Endothelial cell of umbilical vein (primary cell): ENCODE measurements at regions not wholly inside any gene's neighbourhood (a gene's known extent, or its start where the extent isn't known, plus 50 kb on each side); places are given as distances from the start of the nearest gene placed in this dataset.

Experiments used
- BruUV-seq: library from RNA; stranded (reverse); fragments of 400-500 nt; replicated peaks from 2 replicates; lab custom pipeline; 2021; lab: Mats Ljungman, UMichigan
- CTCF ChIA-PET: fragments of 300-600, 350-600 bp; sonication (Branson Sonifier 250); formaldehyde crosslinking; loops from one replicate; lab custom pipeline; 2021; ENCODE audit warnings: antibody characterized with exemption, inconsistent platforms; lab: Charles Lee
- POLR2A ChIA-PET: fragments of 300-600, 350-600 bp; sonication (Branson Sonifier 250); formaldehyde crosslinking; loops from one replicate; lab custom pipeline; 2021; ENCODE audit warnings: antibody characterized with exemption, inconsistent platforms; lab: Charles Lee
- DNase-seq: peaks from one replicate; pipeline ENCODE4 v3.0.0-alpha.2; 2011; ENCODE audit warnings: low read depth, low spot score
- FAIRE-seq: peaks from 2 replicates; lab custom pipeline; 2011; peaks lifted over from hg19 to GRCh38; lab: Jason Lieb, UNC
- H2AFZ ChIP-seq: 2 replicates; pipeline ENCODE4 v1.6.0; 2012; ENCODE audit warnings: low read depth, low read length, control low read depth, inconsistent platforms
- H3K27ac ChIP-seq: 2 replicates; pipeline ENCODE4 v1.5.1; 2011; ENCODE audit warnings: low read depth, mild to moderate bottlenecking, control low read depth, low read length, moderate library complexity; ENCODE audit not compliant: insufficient read depth
- H3K27me3 ChIP-seq, 2 experiments: 2 replicates each; pipeline versions ENCODE4 v1.6.0 to v1.6.1; 2011; ENCODE audit warnings: low read length in 2 of 2, mixed read lengths in 1 of 2; ENCODE audit not compliant: control insufficient read depth in 2 of 2, insufficient read depth in 2 of 2
- H3K36me3 ChIP-seq, 2 experiments: 2 replicates in 1 of 2; 3 replicates in 1 of 2; pipeline ENCODE4 v1.5.1; 2011; ENCODE audit warnings: low read length in 2 of 2, mild to moderate bottlenecking in 1 of 2, moderate library complexity in 1 of 2; ENCODE audit not compliant: control insufficient read depth in 2 of 2, insufficient read depth in 2 of 2; ENCODE audit errors: extremely low read depth in 1 of 2
- H3K4me1 ChIP-seq: 3 replicates; pipeline ENCODE4 v1.5.1; 2011; ENCODE audit warnings: mild to moderate bottlenecking, low read length; ENCODE audit not compliant: control insufficient read depth, insufficient read depth; ENCODE audit errors: extremely low read depth
- H3K4me2 ChIP-seq: 2 replicates; pipeline ENCODE4 v1.6.1; 2011; ENCODE audit warnings: low read length, control low read depth, mixed read lengths; ENCODE audit not compliant: insufficient read depth
- H3K4me3 ChIP-seq, 3 experiments: fragments of 200-600 bp in 1 of 3; sonication (generic), shearing (Covaris generic) in 1 of 3; replicated peaks in 1 of 3; 2 replicates each; pipeline ENCODE4 v1.5.1; 2011 to 2016; ENCODE audit warnings: control low read depth in 3 of 3, low read length in 3 of 3, mild to moderate bottlenecking in 2 of 3, inconsistent platforms in 1 of 3, low read depth in 1 of 3, moderate library complexity in 1 of 3; ENCODE audit not compliant: insufficient read depth in 1 of 3
- H3K79me2 ChIP-seq: 2 replicates; pipeline ENCODE4 v1.6.0; 2012; ENCODE audit warnings: low read length, inconsistent platforms; ENCODE audit not compliant: control insufficient read depth, insufficient read depth
- H3K9ac ChIP-seq: replicated peaks from 2 replicates; pipeline ENCODE3; 2011; ENCODE audit warnings: low read length, control low read depth; ENCODE audit not compliant: insufficient read depth; ENCODE audit errors: extremely low read depth
- H3K9me1 ChIP-seq: replicated peaks from 3 replicates; pipeline ENCODE4 v1.6.0; 2011; ENCODE audit warnings: mild to moderate bottlenecking, low read length; ENCODE audit not compliant: control insufficient read depth, insufficient read depth; ENCODE audit errors: extremely low read depth
- H3K9me3 ChIP-seq: replicated peaks from 2 replicates; pipeline ENCODE4 v1.5.1; 2012; ENCODE audit warnings: low read length, inconsistent platforms; ENCODE audit not compliant: control insufficient read depth, insufficient read depth
- H4K20me1 ChIP-seq: replicated peaks from 2 replicates; pipeline ENCODE3; 2011; ENCODE audit warnings: mild to moderate bottlenecking, low read length; ENCODE audit not compliant: control insufficient read depth, insufficient read depth; ENCODE audit errors: extremely low read depth
- EZH2 ChIP-seq: IDR thresholded peaks from 2 replicates; pipeline ENCODE4 v1.6.1; 2012; ENCODE audit warnings: borderline replicate concordance, low read depth, mild to moderate bottlenecking, moderate library complexity, low read length, inconsistent platforms; ENCODE audit not compliant: severe bottlenecking
- FOS ChIP-seq: IDR thresholded peaks from 2 replicates; pipeline ENCODE4 v1.6.1; 2011; ENCODE audit warnings: mild to moderate bottlenecking, low read length, moderate library complexity, borderline replicate concordance; ENCODE audit not compliant: insufficient read depth
- GATA2 ChIP-seq: IDR thresholded peaks from 2 replicates; pipeline ENCODE4 v1.7.0; 2011; ENCODE audit warnings: low read depth, mild to moderate bottlenecking, moderate library complexity, mixed read lengths, low read length; ENCODE audit not compliant: insufficient read length, insufficient read depth
- JUN ChIP-seq: IDR thresholded peaks from 2 replicates; pipeline ENCODE4 v1.6.1; 2011; ENCODE audit warnings: borderline replicate concordance, low read depth; ENCODE audit not compliant: insufficient read length, insufficient read depth
- MAX ChIP-seq: IDR thresholded peaks from 2 replicates; pipeline ENCODE4 v1.6.1; 2011; ENCODE audit not compliant: insufficient read depth, insufficient read length
- MYC ChIP-seq: IDR thresholded peaks from one replicate; pipeline ENCODE4 v1.6.1; 2011; ENCODE audit warnings: mild to moderate bottlenecking, low read depth, low read length
- POLR2A ChIP-seq: IDR thresholded peaks from 2 replicates; pipeline ENCODE4 v1.6.1; 2012; ENCODE audit warnings: low read depth, mild to moderate bottlenecking, control low read depth, low read length
- POLR2AphosphoS5 ChIP-seq: IDR thresholded peaks from 2 replicates; pipeline ENCODE4 v1.6.1; 2012; ENCODE audit warnings: low read depth, mild to moderate bottlenecking, control low read depth, low read length, moderate library complexity; ENCODE audit not compliant: insufficient read depth
- dilution Hi-C: fragments of 300-500 bp; cut with MboI; formaldehyde crosslinking; loops from one replicate; pipeline ENCODE4 v1.15.0; 2019; ENCODE audit warnings: low sequenced_read_pairs; ENCODE audit not compliant: extremely low pct_ligation_motif_present
- intact Hi-C: fragments of 100-400 bp; cut with micrococcal nuclease; formaldehyde crosslinking; loops from one replicate; pipeline ENCODE4 v1.10.0; 2022
- TF ChIP-seq, protein P1 (sequence below), 2 donors: IDR thresholded peaks; 1 replicate in 1 of 2; 2 replicates in 1 of 2; pipeline ENCODE4 v1.5.1; 2011; ENCODE audit warnings: low read length in 2 of 2, mild to moderate bottlenecking in 2 of 2, moderate library complexity in 2 of 2, control low read depth in 1 of 2, inconsistent platforms in 1 of 2, low read depth in 1 of 2; ENCODE audit not compliant: insufficient read depth in 1 of 2; ENCODE audit errors: extremely low read depth in 1 of 2

- H3K9ac ChIP-seq, result no peak overlapping the region
- CTCF ChIA-PET, result no interaction called here
- no peaks in the 10 kb centered on the region for H4K20me1 ChIP-seq
- no peak overlapping the region for H3K27ac ChIP-seq
- no peaks in the 10 kb centered on the region for H3K79me2 ChIP-seq
- no peaks in the 10 kb centered on the region for H3K36me3 ChIP-seq
- H3K27me3 ChIP-seq, result no peaks in the 10 kb centered on the region
- FAIRE-seq (no peak), DNase-seq (no peak)
- H3K9me3 ChIP-seq, result no peaks in the 10 kb centered on the region
- H3K4me3 ChIP-seq, result no peak overlapping the region
- no peaks in the 10 kb centered on the region for H3K4me1 ChIP-seq
- intact Hi-C loops, result no loop called here
- dilution Hi-C loops, result no loop called here
- no peak for TF ChIP-seq MYC
- no peak for TF ChIP-seq JUN
- TF ChIP-seq POLR2A, result no peak
- TF ChIP-seq, protein P1, sequence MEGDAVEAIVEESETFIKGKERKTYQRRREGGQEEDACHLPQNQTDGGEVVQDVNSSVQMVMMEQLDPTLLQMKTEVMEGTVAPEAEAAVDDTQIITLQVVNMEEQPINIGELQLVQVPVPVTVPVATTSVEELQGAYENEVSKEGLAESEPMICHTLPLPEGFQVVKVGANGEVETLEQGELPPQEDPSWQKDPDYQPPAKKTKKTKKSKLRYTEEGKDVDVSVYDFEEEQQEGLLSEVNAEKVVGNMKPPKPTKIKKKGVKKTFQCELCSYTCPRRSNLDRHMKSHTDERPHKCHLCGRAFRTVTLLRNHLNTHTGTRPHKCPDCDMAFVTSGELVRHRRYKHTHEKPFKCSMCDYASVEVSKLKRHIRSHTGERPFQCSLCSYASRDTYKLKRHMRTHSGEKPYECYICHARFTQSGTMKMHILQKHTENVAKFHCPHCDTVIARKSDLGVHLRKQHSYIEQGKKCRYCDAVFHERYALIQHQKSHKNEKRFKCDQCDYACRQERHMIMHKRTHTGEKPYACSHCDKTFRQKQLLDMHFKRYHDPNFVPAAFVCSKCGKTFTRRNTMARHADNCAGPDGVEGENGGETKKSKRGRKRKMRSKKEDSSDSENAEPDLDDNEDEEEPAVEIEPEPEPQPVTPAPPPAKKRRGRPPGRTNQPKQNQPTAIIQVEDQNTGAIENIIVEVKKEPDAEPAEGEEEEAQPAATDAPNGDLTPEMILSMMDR (IDR thresholded peaks at IDR 0.05; ENCODE audit: extremely low read depth in 1 of 2, insufficient read depth in 1 of 2, low read depth in 1 of 2, low read length in 2 of 2), result no peak
- TF ChIP-seq EZH2, result no peak
- no peak for TF ChIP-seq MAX
- no peak for TF ChIP-seq GATA2
- POLR2A ChIA-PET, result no interaction called here
- no TSS peak for BruUV-seq
- H3K4me2 ChIP-seq, result no peak overlapping the region
- H3K9me1 ChIP-seq, result no peaks in the 10 kb centered on the region
- H2AFZ ChIP-seq, result no peak overlapping the region
Measured at GRCh38 chr6:98324446-98324845, 509.9 kb upstream of the POU3F2 start.

- Histone ChIP-seq H3K36me3 (no peaks in the 10 kb centered on the region), H3K9me3 (no peaks in the 10 kb centered on the region), H3K9me1 (no peaks in the 10 kb centered on the region), H3K27me3 (no peaks in the 10 kb centered on the region), H3K4me3 (no peak overlapping the region), H3K79me2 (no peaks in the 10 kb centered on the region), H2AFZ (no peak overlapping the region), H3K4me2 (no peak overlapping the region), H3K4me1 (no peaks in the 10 kb centered on the region), H3K27ac (no peak overlapping the region), H3K9ac (no peak overlapping the region), H4K20me1 (no peaks in the 10 kb centered on the region)
- TF ChIP-seq GATA2, result no peak
- TF ChIP-seq POLR2A, result no peak
- TF ChIP-seq POLR2AphosphoS5, result no peak
- TF ChIP-seq MYC, result no peak
- no peak for TF ChIP-seq EZH2
- no peak for TF ChIP-seq FOS
- TF ChIP-seq MAX, result no peak
- POLR2A ChIA-PET, result interaction anchor here (0.5 kb wide), 1 partner anchor 151 kb away, joined by 6 read pairs; no protein-coding TSS in a partner anchor
- DNase-seq, result no peak
- intact Hi-C loops (no loop called here), dilution Hi-C loops (no loop called here)
- CTCF ChIA-PET, result no interaction called here
- FAIRE-seq, result no peak
- BruUV-seq, result no TSS peak
Measured at GRCh38 chr6:98325366-98325765, 509.0 kb upstream of the POU3F2 start.
